ENCODE measurements at regions not wholly inside any gene's neighbourhood (a gene's known extent, or its start where the extent isn't known, plus 50 kb on each side); places are given as distances from the start of the nearest gene placed in this dataset.
"Not testable (repeated sequence)": the region's sequence is repeated elsewhere in the genome, so short reads cannot be mapped to it uniquely, and the experiment has no call there.

GRCh38 chr2:84286878-84287277 is 172.2 kb downstream of the SUCLG1 start:
- no peak for DNase-seq

- no peak for DNase-seq
These were observed 173.9 kb downstream of the SUCLG1 start for GRCh38 chr2:84285056-84285747.

GRCh38 chr2:84283506-84283905 is 175.6 kb downstream of the SUCLG1 start:
- no peak for DNase-seq

- no peak for DNase-seq
These were observed 177.6 kb downstream of the SUCLG1 start for GRCh38 chr2:84281510-84281909.

GRCh38 chr2:84280873-84281272 is 178.2 kb downstream of the SUCLG1 start:
- DNase-seq, result no peak

- no peak for DNase-seq
These were observed 180.7 kb downstream of the SUCLG1 start for GRCh38 chr2:84278386-84278785.

GRCh38 chr2:84276590-84277255 is 182.4 kb downstream of the SUCLG1 start:
- no peak for DNase-seq

GRCh38 chr2:84273406-84273805 is 185.7 kb downstream of the SUCLG1 start:
- no peak for DNase-seq

- no peak for DNase-seq
These were observed 187.1 kb downstream of the SUCLG1 start for GRCh38 chr2:84271977-84272376.

- DNase-seq, result no peak
These were observed 201.2 kb downstream of the SUCLG1 start for GRCh38 chr2:84257831-84258230.

- no peak for DNase-seq
These were observed 207.3 kb downstream of the SUCLG1 start for GRCh38 chr2:84251651-84252302.

- DNase-seq, result no peak
These were observed 209.9 kb downstream of the SUCLG1 start for GRCh38 chr2:84249140-84249539.

- no peak for DNase-seq
These were observed 211.5 kb downstream of the SUCLG1 start for GRCh38 chr2:84247532-84247931.

- DNase-seq, result no peak
These were observed 215.0 kb downstream of the SUCLG1 start for GRCh38 chr2:84243788-84244733.

- DNase-seq, result no peak
These were observed 220.2 kb downstream of the SUCLG1 start for GRCh38 chr2:84238907-84239306.

GRCh38 chr2:84236288-84236687 is 222.8 kb downstream of the SUCLG1 start:
- DNase-seq, result no peak

- no peak for DNase-seq
These were observed 225.0 kb downstream of the SUCLG1 start for GRCh38 chr2:84234103-84234502.

GRCh38 chr2:84231478-84231877 is 227.6 kb downstream of the SUCLG1 start:
- DNase-seq, result no peak

- no peak for DNase-seq
These were observed 235.0 kb downstream of the SUCLG1 start for GRCh38 chr2:84224121-84224520.

GRCh38 chr2:84223191-84223590 is 235.9 kb downstream of the SUCLG1 start:
- DNase-seq, result no peak

- DNase-seq, result not testable (repeated sequence)
These were observed 238.0 kb downstream of the SUCLG1 start for GRCh38 chr2:84221102-84221501.

GRCh38 chr2:84217456-84217855 is 241.6 kb downstream of the SUCLG1 start:
- DNase-seq, result no peak

GRCh38 chr2:84214455-84214854 is 244.6 kb downstream of the SUCLG1 start:
- DNase-seq, result no peak

All from NCI-H187 (cell line).